ENCODE measurements at regions not wholly inside any gene's neighbourhood (a gene's known extent, or its start where the extent isn't known, plus 50 kb on each side); places are given as distances from the start of the nearest gene placed in this dataset.

DNA sequence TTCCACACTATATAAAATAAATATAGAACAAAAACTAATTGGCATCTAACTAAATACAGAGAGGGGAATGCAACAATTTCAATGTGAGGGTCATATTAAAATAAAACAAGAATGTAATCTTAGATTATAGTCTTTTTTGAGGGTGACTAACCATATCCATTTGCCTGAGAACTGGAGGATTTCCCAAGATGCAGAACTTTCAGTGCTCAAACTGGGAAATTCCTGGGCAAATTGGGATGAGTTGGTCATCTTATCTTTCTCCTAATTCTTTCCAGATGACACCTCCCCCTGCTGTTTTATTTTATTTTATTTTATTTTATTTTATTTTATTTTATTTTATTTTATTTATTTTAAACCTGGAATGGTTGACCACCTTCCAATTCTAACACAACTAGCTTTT lies 846.2 kb downstream of the SLC4A3 start:
- TF ChIP-seq, protein P1, sequence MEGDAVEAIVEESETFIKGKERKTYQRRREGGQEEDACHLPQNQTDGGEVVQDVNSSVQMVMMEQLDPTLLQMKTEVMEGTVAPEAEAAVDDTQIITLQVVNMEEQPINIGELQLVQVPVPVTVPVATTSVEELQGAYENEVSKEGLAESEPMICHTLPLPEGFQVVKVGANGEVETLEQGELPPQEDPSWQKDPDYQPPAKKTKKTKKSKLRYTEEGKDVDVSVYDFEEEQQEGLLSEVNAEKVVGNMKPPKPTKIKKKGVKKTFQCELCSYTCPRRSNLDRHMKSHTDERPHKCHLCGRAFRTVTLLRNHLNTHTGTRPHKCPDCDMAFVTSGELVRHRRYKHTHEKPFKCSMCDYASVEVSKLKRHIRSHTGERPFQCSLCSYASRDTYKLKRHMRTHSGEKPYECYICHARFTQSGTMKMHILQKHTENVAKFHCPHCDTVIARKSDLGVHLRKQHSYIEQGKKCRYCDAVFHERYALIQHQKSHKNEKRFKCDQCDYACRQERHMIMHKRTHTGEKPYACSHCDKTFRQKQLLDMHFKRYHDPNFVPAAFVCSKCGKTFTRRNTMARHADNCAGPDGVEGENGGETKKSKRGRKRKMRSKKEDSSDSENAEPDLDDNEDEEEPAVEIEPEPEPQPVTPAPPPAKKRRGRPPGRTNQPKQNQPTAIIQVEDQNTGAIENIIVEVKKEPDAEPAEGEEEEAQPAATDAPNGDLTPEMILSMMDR (IDR thresholded peaks at IDR 0.05) = no peak

DNA sequence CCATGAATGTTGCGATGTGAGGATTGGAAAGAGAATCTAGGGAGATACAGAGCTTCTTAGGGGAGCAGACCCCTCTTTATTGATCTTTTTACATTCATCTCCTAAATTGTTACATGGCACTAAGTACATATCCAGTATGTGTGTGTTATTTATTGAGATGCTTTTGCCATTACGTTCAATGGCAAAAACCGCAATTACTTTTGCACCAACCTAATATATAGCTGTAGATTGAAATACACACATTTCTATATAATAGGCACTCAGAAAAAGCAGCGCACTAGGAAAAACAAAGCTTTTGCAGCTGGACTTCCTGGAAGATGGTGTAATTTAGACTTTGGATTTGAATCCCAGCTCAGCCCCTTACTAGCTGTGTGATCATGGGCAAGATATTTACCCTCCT lies 849.4 kb downstream of the SLC4A3 start:
- TF ChIP-seq, protein P1 (IDR thresholded peaks at IDR 0.05) = no peak

DNA sequence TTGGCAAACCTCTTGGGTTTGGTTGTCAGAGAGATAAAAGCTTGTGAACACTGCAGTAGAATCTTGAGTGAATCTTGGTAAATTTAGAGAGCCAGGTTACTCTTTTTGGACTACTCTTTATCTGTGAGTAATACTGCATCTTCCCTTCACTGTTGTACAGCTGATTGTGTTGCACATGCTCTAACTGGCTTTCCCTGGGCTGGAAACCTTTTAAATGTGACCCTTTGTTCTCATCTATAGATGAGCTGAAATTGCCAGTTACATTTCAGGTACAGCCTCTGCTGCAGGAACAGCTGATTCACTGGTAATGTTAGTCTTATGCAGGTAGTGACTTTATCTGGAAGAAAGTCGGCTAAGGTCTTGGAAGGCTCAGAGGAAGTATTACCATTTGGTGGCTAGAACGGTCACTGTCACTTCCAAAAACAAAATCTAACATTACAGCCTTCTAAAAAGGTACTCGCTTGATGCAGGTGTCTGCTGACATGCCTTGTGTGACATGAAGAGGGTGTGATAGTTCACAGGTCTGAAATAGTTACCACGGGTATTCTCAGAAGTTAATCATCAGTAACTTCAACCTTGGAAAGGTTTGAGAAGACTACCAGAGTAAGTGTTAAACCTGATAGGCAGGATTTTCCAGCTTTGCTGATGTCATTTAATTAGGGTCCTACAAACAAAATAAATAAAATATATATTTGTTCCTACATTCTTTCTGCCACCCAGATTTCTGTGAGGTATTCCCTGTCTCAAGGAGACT lies 851.1 kb downstream of the SLC4A3 start:
- TF ChIP-seq, protein P1 (IDR thresholded peaks at IDR 0.05) = no peak

- TF ChIP-seq, protein P1 (IDR thresholded peaks at IDR 0.05) = no peak
Observed at GRCh38 chr2:220482716-220483115, 855.3 kb downstream of the SLC4A3 start.

GRCh38 chr2:220489121-220489520 lies 861.7 kb downstream of the SLC4A3 start:
- TF ChIP-seq, protein P1 (IDR thresholded peaks at IDR 0.05) = no peak

DNA sequence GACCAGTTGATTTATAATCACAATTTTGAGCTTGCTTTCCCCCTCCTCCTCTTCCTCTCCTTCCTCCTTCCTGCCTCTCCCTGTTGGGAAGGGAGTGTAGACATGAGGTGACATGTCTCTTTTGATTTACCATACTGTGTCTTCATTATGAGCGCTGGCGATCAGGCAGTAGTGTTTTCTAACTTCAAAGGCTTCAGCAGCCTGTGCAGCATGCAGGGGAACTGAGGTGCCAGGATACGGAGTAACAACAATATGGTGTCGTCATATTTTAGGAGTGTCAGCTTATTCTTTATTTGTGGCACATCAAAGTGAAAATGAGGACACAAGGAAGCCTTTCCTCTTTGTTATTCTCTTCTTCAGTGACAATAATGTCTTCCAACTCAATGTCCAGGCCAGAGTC lies 864.2 kb downstream of the SLC4A3 start:
- TF ChIP-seq, protein P1 (IDR thresholded peaks at IDR 0.05) = no peak

- TF ChIP-seq, protein P1 (IDR thresholded peaks at IDR 0.05) = no peak
Observed at GRCh38 chr2:220493871-220494525, 866.6 kb downstream of the SLC4A3 start.

All from LNCAP (cell line).